Endometrium (tissue), 2 donors: ENCODE measurements at regions not wholly inside any gene's neighbourhood (a gene's known extent, or its start where the extent isn't known, plus 50 kb on each side); places are given as distances from the start of the nearest gene placed in this dataset.
A peak's percentile ranks its signal among the peaks of the same experiment; 100 is the strongest.

Source experiments
- FAIRE-seq: peaks from 2 replicates; lab custom pipeline; 2012; peaks lifted over from hg19 to GRCh38; lab: Jason Lieb, UNC
- donor health status: control.
- donor health status: control.

DNA sequence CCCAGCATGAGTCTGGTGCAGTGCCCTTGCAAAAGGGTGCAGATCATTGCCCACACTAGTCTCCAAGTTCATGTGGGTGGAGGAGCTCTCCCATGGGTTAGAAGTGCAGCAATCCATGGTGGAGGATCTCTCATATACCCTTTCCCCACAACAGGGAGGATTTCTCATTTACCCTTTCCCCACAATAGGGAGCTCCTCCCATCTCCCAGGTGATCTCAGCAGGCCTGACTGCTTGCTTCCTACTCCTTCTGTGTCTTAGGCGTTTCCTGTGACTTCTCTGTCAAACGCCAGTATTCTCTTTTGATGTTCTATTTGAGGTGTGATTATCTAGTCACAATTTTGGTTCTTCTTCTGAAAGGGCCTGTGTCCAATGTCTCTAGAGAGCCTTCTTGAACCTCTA lies 133.8 kb upstream of the RFX3 start:
- no peak for FAIRE-seq

DNA sequence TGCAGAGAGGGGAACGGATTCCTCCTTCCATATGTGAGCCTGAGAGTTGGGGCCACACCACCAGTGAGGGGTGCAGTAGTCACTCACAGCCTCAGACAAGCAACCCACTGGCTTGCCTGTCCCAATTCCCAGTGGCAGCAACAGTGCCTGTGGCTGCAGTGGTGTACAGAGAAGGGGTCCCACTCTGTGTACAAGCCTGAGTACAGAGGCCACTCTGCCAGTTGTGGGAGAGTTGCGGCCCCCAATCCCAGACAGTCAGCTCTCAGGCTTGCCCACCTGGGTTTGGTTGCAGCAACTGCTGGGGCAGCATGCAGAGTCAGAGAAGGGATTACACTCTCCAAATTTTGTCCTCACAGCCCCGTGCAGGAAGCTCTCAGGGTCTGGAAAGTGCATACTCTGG lies 133.2 kb upstream of the RFX3 start:
- FAIRE-seq, result no peak

- FAIRE-seq, result no peak
Measured at GRCh38 chr9:3656224-3656623, 130.4 kb upstream of the RFX3 start.

- FAIRE-seq, result no peak
Measured at GRCh38 chr9:3650994-3651622, 125.3 kb upstream of the RFX3 start.

DNA sequence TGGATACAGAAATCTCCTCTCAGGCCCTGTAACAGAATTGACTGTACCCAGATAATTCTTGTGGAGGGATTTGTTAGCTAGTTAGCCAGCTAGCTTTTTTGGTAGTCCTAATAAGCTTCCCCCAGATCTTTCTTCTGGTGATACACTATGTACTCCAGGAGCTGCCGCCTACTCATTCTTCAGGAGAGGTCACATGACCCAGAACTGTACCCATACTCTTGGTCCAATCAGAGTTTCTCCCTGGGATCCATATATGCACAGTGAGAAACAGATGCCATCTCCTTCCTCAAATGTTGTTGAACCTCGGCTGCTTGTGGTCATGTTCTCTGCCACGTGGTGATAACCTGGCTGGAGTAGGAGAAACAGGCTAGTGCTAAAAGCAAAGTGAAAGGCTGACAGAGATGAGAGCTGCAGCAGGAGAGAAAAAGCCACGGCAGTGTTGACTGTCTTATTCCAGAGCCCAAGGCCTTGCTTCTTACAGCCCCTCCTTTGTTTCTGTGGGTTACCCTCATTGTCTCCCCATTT lies 123.0 kb upstream of the RFX3 start:
- no peak for FAIRE-seq

- FAIRE-seq, result no peak
Measured at GRCh38 chr9:3648266-3648665, 122.5 kb upstream of the RFX3 start.

DNA sequence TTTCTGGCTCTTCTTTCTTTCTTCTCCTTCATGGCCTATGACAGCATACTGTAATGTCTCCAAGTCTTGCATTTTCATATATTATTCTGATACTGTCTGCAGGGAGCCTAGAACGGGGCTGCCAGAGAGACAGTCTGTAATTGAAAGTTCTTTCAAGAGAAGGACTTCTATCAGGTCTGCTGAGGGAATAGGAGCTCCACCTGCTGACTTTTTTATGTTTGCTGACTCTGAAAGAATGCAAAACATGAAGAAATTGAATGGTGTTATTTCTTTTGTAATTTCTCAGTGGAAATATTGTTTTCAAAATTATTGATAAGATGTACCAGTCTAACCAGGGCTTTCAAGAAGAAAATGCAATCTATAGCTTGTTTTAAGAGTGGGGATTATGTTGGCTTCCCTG lies 121.9 kb upstream of the RFX3 start:
- no peak for FAIRE-seq

- no peak for FAIRE-seq
Measured at GRCh38 chr9:3646226-3646625, 120.4 kb upstream of the RFX3 start.

- FAIRE-seq, result peak; percentile 93
Measured at GRCh38 chr9:3642075-3642474, 116.3 kb upstream of the RFX3 start.

- no peak for FAIRE-seq
Measured at GRCh38 chr9:3629495-3629894, 103.7 kb upstream of the RFX3 start.

DNA sequence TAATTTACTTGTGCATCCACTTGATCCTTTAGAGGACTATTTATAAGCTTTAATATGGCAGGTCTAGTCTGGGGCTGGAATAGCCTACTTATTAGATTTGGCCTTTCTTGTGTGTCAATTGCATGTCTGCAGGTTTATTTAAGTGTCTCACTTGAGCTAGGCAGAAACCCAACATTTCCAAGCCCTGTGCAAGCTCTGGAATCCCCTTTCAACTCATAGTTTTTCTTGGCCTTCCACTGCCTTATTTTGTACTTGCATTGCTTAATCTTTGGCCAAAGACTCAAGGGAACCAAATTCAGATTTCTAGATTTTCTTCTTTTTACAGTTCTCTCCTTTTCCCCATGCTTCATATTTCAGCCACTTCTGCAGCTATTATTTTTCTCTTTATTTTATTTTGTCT lies 102.4 kb upstream of the RFX3 start:
- FAIRE-seq, result no peak

DNA sequence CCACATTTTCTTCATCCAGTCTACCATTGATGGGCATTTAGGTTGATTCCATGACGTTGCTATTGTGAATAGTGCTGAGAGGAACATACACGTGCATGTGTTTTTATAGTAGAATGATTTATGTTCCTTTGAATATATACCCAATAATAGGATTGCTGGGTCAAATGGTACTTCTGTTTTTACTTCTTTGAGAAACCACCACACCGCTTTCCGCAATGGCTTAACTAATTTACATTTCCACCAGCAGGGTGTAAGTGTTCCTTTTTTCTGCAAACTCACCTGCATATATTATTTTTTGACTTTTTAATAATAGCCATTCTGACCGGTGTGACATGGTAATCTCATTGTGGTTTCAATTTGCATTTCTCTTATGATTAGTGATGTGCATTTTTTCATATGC lies 82.2 kb upstream of the RFX3 start:
- no peak for FAIRE-seq

GRCh38 chr9:3600672-3601071 lies 74.9 kb upstream of the RFX3 start:
- no peak for FAIRE-seq

DNA sequence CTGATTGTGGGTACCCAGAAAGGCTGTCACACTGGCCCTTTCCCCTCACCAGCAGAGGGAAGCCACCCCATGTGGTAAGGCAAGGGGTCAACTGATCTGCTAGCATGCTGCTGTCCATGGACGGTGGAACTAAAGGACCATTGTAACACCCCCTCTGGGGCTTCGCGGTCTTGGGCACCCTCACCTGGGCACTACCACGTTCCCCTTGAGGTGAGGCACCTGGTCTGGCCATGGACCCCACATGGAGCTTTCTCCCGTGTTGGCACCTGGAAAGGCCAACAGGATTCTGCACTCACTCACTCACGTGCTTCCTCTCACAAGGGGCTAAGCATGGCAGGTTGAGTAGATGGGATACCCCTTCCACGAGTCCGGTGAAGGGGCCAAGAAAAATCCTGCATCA lies 72.0 kb upstream of the RFX3 start:
- FAIRE-seq, result no peak

- no peak for FAIRE-seq
Measured at GRCh38 chr9:3586066-3586465, 60.3 kb upstream of the RFX3 start.

DNA sequence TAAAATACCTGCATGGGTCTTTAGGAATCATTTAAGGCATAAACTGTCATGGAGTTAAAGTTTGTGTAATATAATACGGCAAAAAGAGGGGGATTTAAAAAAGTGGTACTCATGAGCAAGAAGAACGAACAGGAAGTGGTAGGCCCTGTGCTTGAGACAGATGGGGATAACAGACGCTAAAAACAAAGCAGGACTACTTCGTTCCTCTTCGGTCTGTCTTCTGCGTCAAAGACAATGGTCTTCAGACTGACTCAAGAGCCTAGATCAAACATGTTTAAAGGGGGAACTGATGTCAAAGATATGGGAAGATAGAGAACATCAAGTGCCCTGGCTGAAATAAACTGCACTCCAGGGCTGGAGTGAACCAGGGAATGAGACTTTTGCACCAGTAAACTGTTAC lies 59.8 kb upstream of the RFX3 start:
- no peak for FAIRE-seq

DNA sequence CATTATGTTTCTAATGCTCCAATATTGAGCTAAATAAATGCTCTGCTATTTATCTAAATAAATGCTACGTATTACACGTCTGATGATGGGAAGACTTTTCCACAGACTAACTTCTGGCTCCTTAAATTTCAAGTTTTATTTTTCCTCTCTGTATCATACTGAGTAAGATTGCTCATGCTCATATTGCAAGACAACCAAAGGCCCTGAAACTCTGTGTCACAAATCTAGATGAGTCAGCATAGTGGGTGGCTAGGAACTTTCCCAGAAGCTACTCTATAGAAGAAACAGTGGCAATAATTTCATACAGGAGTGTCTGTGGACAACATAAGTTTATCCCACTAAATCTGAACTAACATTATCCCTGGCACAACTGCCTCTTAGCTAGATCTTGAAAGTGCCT lies 53.0 kb upstream of the RFX3 start:
- no peak for FAIRE-seq

DNA sequence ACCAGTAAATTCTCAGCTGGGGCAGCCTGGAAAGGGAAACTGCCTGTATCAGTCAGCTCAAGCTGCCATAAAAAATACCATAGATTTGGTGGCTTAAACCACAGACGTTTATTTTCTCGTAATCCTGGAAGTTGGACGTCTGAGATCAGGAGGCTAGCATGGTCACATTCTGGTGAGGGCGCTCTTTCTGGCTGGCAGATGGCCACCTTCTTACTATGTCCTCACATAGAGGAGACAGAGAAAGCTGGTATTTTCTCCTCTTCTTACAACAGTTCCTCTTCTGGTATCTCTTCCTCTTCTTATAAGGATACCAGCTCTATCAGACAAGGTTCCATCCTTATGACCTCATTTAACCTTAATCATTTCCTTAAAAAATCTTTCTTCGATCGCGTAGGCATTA lies 50.5 kb upstream of the RFX3 start:
- no peak for FAIRE-seq

GRCh38 chr9:3575821-3576220 lies 50.0 kb upstream of the RFX3 start:
- FAIRE-seq, result no peak
